ENCODE measurements at regions not wholly inside any gene's neighbourhood (a gene's known extent, or its start where the extent isn't known, plus 50 kb on each side); places are given as distances from the start of the nearest gene placed in this dataset.

DNA sequence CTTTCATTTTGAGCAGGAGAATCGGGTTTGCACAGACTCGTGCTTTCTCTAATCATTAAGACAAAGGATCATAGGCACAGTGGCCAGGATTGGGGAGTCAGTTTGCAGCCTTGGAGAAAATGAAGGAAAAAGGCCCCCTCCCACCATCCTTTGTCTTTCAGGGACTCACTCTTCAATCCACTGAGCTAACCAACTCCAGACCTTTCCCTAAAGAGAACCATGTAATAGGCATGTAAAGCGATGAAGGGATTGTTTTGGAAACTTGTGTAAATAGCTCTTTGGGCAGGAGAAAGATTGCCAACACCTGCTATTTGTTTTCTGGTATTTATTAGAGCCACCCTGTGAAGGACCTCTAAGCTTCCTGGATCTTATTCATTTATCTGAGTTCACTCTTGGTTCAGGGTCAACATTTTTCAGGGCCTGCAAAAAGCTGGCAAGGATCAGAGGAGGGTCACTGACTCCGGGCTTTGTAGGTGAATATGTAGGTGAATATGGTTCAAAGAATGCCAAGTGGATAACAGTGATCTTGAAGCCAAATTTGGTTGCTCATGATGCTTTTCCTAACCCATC, 192.6 kb upstream of the FGGY start:
- no peak overlapping the region for H3K4me3 Mint-ChIP-seq
- no peak for ATAC-seq
- ChIA-PET CTCF (no interaction called here), POLR2A (no interaction called here)
- H3K9me3 Mint-ChIP-seq (ENCODE audit: insufficient read depth) = no peaks in the 10 kb centered on the region
- H3K27ac Mint-ChIP-seq = no peak overlapping the region
- H3K36me3 Mint-ChIP-seq (ENCODE audit: low read depth) = no peaks in the 10 kb centered on the region
- no peak for DNase-seq
- H3K4me1 Mint-ChIP-seq (ENCODE audit: low read depth) = no peaks in the 10 kb centered on the region
- no peaks in the 10 kb centered on the region for H3K27me3 Mint-ChIP-seq (ENCODE audit: low read depth)

DNA sequence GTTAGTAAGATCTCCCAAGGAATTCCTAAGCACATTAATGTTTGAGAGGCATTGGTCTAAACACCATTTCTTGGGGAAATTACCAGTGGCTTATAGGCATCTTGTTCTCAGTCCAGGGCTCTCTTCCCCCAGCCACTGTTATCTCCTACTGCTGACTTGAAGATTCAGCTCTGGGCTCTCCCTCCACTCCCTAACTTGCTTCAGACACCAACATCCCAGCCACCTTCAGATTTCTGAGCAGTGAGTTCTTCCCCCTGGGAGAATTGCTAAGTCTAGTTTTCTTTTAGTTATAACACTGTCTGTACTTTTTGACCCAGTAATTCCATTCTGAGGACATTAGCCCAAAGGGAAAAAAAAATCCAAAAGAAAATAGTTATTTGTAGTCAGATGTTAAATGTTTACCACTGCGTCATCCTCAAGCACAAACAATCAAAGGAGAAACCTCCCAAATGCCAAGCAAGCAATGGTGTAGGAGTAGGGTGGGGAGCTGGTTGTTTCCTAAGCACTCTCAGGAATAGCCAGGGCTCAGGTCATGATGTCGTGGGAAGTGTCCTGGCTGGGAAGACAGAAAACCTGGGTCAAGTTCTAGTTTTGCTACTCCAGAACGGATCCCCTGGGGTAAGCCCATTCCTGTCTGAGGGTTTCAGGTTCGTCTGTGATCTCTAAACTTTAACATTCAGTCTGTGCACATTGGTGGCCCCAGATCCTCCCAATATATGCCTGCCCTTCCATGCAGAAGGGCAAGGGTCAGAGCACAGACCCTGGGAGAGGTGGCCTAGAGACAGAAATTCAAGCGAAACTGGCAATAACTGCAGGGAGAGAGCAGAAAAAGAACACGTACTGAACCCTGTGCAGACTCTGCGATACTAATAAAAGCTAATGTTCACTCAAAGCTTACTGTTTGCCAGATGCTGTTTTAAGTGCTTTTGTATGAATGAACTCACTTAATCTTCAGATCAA, 191.1 kb upstream of the FGGY start:
- H3K4me3 Mint-ChIP-seq = no peak overlapping the region
- DNase-seq (no peak), ATAC-seq (no peak)
- no peak overlapping the region for H3K27ac Mint-ChIP-seq
- no peaks in the 10 kb centered on the region for H3K27me3 Mint-ChIP-seq (ENCODE audit: low read depth)
- H3K36me3 Mint-ChIP-seq (ENCODE audit: low read depth) = no peaks in the 10 kb centered on the region
- H3K9me3 Mint-ChIP-seq (ENCODE audit: insufficient read depth) = no peaks in the 10 kb centered on the region
- CTCF ChIA-PET = no interaction called here
- no peaks in the 10 kb centered on the region for H3K4me1 Mint-ChIP-seq (ENCODE audit: low read depth)
- POLR2A ChIA-PET = no interaction called here

- Mint-ChIP-seq H3K27ac (no peak overlapping the region), H3K27me3 (ENCODE audit: low read depth) (no peaks in the 10 kb centered on the region), H3K4me3 (no peak overlapping the region), H3K9me3 (ENCODE audit: insufficient read depth) (no peaks in the 10 kb centered on the region), H3K4me1 (ENCODE audit: low read depth) (no peaks in the 10 kb centered on the region), H3K36me3 (ENCODE audit: low read depth) (no peaks in the 10 kb centered on the region)
- ATAC-seq = no peak
- ChIA-PET CTCF (no interaction called here), POLR2A (no interaction called here)
- no peak for DNase-seq
Measured at GRCh38 chr1:59107516-59107915, 189.4 kb upstream of the FGGY start.

- H3K27me3 Mint-ChIP-seq (ENCODE audit: low read depth) = no peaks in the 10 kb centered on the region
- no peaks in the 10 kb centered on the region for H3K36me3 Mint-ChIP-seq (ENCODE audit: low read depth)
- CTCF ChIA-PET = no interaction called here
Measured at GRCh38 chr1:59107916-59108315, 189.0 kb upstream of the FGGY start.

DNA sequence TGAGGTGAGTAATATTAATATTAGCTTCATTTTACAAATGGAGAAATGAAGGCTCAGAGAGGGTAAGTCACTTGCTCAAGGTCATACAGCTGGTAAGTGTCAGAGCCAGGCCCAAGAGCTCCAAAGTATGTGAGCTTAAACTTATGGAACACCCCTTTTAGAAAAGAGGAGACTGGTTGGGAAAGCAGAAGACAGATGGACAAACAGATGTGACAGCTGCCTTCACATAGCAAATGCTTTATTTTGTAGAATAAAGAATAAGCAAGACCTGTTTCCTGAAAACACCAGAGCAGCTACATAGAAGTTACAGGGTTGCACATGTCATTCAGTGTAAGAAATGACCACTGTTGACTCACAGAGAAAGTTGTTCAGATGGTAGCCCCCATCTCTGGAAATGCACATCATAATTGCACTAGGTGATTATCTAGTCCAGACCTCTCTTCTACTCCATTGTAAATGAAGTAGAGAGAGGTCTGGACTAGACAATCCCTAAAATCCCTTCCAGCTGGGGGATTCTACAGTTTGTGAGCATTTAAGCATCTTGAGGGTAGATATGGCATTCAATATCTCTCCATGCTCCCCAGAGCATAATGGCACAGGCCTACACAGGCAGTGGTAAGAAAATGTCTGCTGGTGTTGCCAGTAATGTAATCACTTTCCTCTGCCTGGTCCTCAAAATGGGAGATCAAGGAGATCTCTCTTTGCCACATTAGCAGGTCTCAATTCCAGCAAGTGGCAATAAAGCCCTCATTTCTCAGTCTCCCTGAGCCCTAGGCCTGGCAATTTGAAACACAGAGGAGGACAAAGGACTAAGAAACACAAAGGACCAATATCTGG, 188.2 kb upstream of the FGGY start:
- POLR2A ChIA-PET = no interaction called here

More at GRCh38 chr1:59107916-59108315, 189.0 kb upstream of the FGGY start:
- ATAC-seq (no peak), DNase-seq (no peak)
- no peaks in the 10 kb centered on the region for H3K4me1 Mint-ChIP-seq (ENCODE audit: low read depth)
- no peak overlapping the region for H3K27ac Mint-ChIP-seq
- H3K9me3 Mint-ChIP-seq (ENCODE audit: insufficient read depth) = no peaks in the 10 kb centered on the region
- POLR2A ChIA-PET = no interaction called here
- no peak overlapping the region for H3K4me3 Mint-ChIP-seq

GRCh38 chr1:59110271-59110670, 186.6 kb upstream of the FGGY start:
- H3K36me3 Mint-ChIP-seq (ENCODE audit: low read depth) = no peaks in the 10 kb centered on the region
- H3K27ac Mint-ChIP-seq = no peak overlapping the region
- ChIA-PET POLR2A (no interaction called here), CTCF (no interaction called here)
- H3K4me3 Mint-ChIP-seq = no peak overlapping the region
- no peaks in the 10 kb centered on the region for H3K9me3 Mint-ChIP-seq (ENCODE audit: insufficient read depth)
- ATAC-seq (no peak), DNase-seq (no peak)
- no peaks in the 10 kb centered on the region for H3K4me1 Mint-ChIP-seq (ENCODE audit: low read depth)
- peaks cover 4% of the 10 kb centered on the region for H3K27me3 Mint-ChIP-seq (ENCODE audit: low read depth)

More for the DNA sequence above, 188.2 kb upstream of the FGGY start:
- Mint-ChIP-seq H3K27me3 (ENCODE audit: low read depth) (no peaks in the 10 kb centered on the region), H3K9me3 (ENCODE audit: insufficient read depth) (no peaks in the 10 kb centered on the region), H3K4me1 (ENCODE audit: low read depth) (no peaks in the 10 kb centered on the region), H3K4me3 (no peak overlapping the region), H3K36me3 (ENCODE audit: low read depth) (no peaks in the 10 kb centered on the region), H3K27ac (no peak overlapping the region)
- DNase-seq (no peak), ATAC-seq (no peak)
- CTCF ChIA-PET = no interaction called here

DNA sequence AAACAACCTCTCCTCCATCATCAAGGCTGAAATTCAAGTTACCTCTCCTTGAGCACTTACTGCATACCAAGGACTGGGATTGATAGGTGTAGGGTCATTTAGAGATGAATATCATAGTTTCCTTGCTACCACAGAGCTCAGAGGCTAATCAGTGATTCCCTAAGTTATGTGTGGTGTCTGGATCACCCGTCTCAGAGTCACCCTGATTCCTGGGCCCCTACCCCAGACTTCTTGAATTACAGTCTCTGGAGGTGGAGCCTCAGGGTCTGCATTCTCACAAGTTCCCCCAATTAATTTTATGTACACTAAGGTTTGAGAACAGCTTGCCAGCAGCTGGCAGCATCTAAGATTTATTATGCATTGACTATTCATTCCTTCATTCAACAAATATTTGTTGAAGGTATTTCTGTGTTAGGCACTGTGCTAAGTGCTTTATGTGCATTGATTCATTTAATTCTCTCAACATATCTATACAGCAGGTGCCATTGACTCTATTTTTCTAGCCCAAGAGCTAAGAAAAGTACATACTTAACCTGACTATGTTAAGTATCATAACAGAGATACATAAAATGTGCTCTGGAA, 182.9 kb upstream of the FGGY start:
- ChIA-PET CTCF (no interaction called here), POLR2A (no interaction called here)
- DNase-seq (no peak), ATAC-seq (no peak)
- H3K27me3 Mint-ChIP-seq (ENCODE audit: low read depth) = peaks cover 14% of the 10 kb centered on the region
- no peaks in the 10 kb centered on the region for H3K36me3 Mint-ChIP-seq (ENCODE audit: low read depth)
- no peaks in the 10 kb centered on the region for H3K9me3 Mint-ChIP-seq (ENCODE audit: insufficient read depth)
- peaks cover 4% of the 10 kb centered on the region for H3K4me1 Mint-ChIP-seq (ENCODE audit: low read depth)
- H3K4me3 Mint-ChIP-seq = no peak overlapping the region
- no peak overlapping the region for H3K27ac Mint-ChIP-seq

DNA sequence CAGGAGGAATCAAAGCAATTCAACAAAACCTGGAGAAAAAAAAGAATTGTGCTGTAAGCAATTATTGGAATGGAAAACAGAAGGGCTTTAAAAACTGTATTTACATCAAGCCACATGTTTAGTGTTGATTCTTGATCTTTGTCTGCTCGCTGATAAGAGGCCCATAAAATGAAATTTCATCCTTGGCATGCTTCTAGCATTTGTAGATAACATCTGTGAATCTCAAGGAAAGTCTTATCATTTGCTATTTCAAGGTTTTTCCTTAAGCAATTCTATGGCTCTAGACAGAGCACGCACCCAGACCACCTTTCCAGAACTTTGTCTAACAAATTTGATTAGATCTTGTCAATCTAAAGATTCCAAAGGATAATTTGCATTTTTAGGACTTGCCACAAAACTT, 181.0 kb upstream of the FGGY start:
- no peak for ATAC-seq
- Mint-ChIP-seq H3K27me3 (ENCODE audit: low read depth) (peaks cover 14% of the 10 kb centered on the region), H3K36me3 (ENCODE audit: low read depth) (no peaks in the 10 kb centered on the region), H3K4me1 (ENCODE audit: low read depth) (peaks cover 4% of the 10 kb centered on the region), H3K27ac (no peak overlapping the region), H3K9me3 (ENCODE audit: insufficient read depth) (no peaks in the 10 kb centered on the region), H3K4me3 (no peak overlapping the region)
- ChIA-PET CTCF (no interaction called here), POLR2A (no interaction called here)
- no peak for DNase-seq

DNA sequence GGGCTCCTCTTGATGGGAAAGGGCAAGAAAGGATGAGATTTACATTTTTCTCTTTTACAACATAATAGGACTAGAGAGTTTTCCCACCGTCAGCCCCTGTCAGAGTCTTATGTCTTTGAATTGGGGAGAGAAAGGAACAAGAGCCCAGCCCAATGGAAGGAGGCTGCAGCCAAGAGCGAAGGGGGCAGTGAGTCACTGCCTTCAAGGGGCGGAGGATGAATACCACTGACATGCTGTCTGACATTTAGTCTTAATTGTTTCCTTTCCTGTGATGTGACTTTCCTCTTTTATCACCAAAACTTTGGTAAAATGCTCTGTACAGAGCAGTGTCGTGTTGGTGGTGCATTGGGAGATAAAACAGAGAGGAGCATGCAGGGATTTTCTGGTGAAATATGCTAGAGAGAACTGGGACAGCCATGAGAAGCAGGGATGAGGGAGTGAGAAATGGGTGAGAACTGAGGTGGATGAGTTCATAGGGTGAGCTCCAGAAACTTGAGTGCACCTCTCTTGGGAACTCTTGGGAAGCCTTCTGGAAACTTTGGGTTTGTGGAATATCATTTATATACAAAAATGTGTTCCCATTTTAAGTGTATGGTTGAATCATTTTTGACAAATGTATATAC, 179.9 kb upstream of the FGGY start:
- ChIA-PET CTCF (no interaction called here), POLR2A (no interaction called here)
- DNase-seq = no peak
- Mint-ChIP-seq H3K27me3 (ENCODE audit: low read depth) (peaks cover 16% of the 10 kb centered on the region), H3K4me1 (ENCODE audit: low read depth) (peaks cover 4% of the 10 kb centered on the region), H3K36me3 (ENCODE audit: low read depth) (no peaks in the 10 kb centered on the region), H3K9me3 (ENCODE audit: insufficient read depth) (no peaks in the 10 kb centered on the region), H3K4me3 (no peak overlapping the region), H3K27ac (no peak overlapping the region)
- peak; percentile 30 for ATAC-seq

DNA sequence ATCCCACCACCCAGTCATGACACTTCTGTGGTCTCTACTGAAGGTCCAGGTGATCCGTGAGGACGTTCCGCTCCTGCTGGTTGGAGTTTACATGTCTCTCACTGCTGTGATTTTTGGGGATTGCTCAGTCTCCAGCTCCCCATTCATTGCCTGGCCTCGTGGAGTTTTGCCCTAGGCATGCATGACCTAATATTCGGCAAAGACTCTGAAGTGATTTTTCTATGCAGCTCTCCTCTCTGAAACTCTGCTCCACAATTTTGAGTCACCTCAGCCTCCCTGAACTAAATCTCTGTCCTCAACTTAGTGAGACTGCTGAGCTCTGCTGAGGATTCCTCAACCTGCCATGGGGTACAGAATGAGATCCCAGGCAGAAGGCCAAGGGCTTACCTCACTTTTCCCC, 174.4 kb upstream of the FGGY start:
- DNase-seq = no peak
- Mint-ChIP-seq H3K4me3 (no peak overlapping the region), H3K4me1 (ENCODE audit: low read depth) (peaks cover 19% of the 10 kb centered on the region), H3K27me3 (ENCODE audit: low read depth) (peaks cover 18% of the 10 kb centered on the region), H3K9me3 (ENCODE audit: insufficient read depth) (no peaks in the 10 kb centered on the region), H3K36me3 (ENCODE audit: low read depth) (no peaks in the 10 kb centered on the region), H3K27ac (no peak overlapping the region)
- no peak for ATAC-seq
- POLR2A ChIA-PET = no interaction called here
- CTCF ChIA-PET = no interaction called here

GRCh38 chr1:59123081-59123681, 173.7 kb upstream of the FGGY start:
- H3K36me3 Mint-ChIP-seq (ENCODE audit: low read depth) = no peaks in the 10 kb centered on the region
- CTCF ChIA-PET = interaction anchor here (1.0 kb wide), 1 partner anchor 363 kb away, joined by 3 read pairs; no protein-coding TSS in a partner anchor
- no peaks in the 10 kb centered on the region for H3K9me3 Mint-ChIP-seq (ENCODE audit: insufficient read depth)

More at GRCh38 chr1:59123081-59123681, 173.7 kb upstream of the FGGY start:
- DNase-seq = no peak
- ATAC-seq = no peak
- Mint-ChIP-seq H3K4me1 (ENCODE audit: low read depth) (peaks cover 19% of the 10 kb centered on the region), H3K4me3 (no peak overlapping the region), H3K27ac (no peak overlapping the region), H3K27me3 (ENCODE audit: low read depth) (peaks cover 17% of the 10 kb centered on the region)
- POLR2A ChIA-PET = no interaction called here

Data from activated CD8-positive, alpha-beta T cell treated with anti-CD3 and anti-CD28 coated beads, Interleukin-2, amount 10 ng/mL, durations not matched to agents 7 days and 5 days (primary cell).